Fibroblast of lung (primary cell): ENCODE measurements at regions not wholly inside any gene's neighbourhood (a gene's known extent, or its start where the extent isn't known, plus 50 kb on each side); places are given as distances from the start of the nearest gene placed in this dataset.

Experiments used
- EZH2 ChIP-seq: IDR thresholded peaks from 2 replicates; pipeline ENCODE4 v1.5.1; 2012; ENCODE audit warnings: low read length, control low read depth, mild to moderate bottlenecking; ENCODE audit errors: missing control alignments
- TF ChIP-seq, protein P1 (sequence below), 2 donors: IDR thresholded peaks in 1 of 2; conservative IDR thresholded peaks in 1 of 2; 1 replicate in 1 of 2; 2 replicates in 1 of 2; pipeline ENCODE4 v1.5.1; 2011 to 2012; ENCODE audit warnings: low read length in 2 of 2, control low read depth in 1 of 2, inconsistent platforms in 1 of 2, low read depth in 1 of 2, mild to moderate bottlenecking in 1 of 2

DNA sequence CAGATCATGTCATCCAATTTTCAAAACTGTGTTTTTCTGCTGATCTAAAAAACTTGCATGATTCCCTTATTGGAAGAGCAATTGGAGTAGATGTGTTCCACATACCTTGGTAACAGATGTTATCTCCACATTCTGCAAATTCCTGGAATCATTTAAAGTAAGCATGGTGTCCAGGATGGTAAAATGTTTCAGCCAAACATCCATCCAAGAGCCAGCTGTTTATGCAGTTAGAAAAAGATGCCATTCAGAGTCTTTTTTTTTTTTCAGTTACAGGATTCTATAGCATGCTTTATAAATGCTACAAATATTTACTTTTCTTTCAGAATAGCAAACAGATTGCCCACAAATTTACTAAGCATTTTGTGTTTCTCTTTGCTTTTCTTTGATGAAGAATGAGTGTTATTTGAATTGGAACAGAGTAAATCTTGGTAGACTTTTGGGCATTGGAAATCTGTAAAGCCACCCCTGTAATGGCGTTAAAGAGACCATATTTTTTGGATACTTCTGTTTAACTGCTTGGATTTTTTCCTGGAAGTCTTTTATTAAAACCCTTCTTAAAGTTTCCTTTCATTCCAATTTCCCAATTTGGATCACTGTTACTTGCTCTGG lies 149.8 kb downstream of the GNAT3 start:
- TF ChIP-seq, protein P1, sequence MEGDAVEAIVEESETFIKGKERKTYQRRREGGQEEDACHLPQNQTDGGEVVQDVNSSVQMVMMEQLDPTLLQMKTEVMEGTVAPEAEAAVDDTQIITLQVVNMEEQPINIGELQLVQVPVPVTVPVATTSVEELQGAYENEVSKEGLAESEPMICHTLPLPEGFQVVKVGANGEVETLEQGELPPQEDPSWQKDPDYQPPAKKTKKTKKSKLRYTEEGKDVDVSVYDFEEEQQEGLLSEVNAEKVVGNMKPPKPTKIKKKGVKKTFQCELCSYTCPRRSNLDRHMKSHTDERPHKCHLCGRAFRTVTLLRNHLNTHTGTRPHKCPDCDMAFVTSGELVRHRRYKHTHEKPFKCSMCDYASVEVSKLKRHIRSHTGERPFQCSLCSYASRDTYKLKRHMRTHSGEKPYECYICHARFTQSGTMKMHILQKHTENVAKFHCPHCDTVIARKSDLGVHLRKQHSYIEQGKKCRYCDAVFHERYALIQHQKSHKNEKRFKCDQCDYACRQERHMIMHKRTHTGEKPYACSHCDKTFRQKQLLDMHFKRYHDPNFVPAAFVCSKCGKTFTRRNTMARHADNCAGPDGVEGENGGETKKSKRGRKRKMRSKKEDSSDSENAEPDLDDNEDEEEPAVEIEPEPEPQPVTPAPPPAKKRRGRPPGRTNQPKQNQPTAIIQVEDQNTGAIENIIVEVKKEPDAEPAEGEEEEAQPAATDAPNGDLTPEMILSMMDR (conservative IDR thresholded peaks at IDR 0.05 in 1 of 2, IDR thresholded peaks at IDR 0.05 in 1 of 2; ENCODE audit: low read depth in 1 of 2, low read length in 2 of 2): no peak
- no peak for TF ChIP-seq EZH2
